Panc1 (cell line): ENCODE measurements at regions not wholly inside any gene's neighbourhood (a gene's known extent, or its start where the extent isn't known, plus 50 kb on each side); places are given as distances from the start of the nearest gene placed in this dataset.

Experiments used
- POLR2AphosphoS5 ChIP-seq: IDR thresholded peaks from 2 replicates; pipeline ENCODE4 v1.6.1; 2012; ENCODE audit warnings: mild to moderate bottlenecking, low read depth, low read length, moderate library complexity
- SIN3A ChIP-seq: IDR thresholded peaks from 2 replicates; pipeline ENCODE4 v1.6.1; 2012; ENCODE audit warnings: low read depth, mild to moderate bottlenecking, low read length, moderate library complexity, borderline replicate concordance; ENCODE audit not compliant: insufficient read depth
- TCF7L2 ChIP-seq: IDR thresholded peaks from 2 replicates; pipeline ENCODE4 v1.6.1; 2011; ENCODE audit warnings: mild to moderate bottlenecking, low read depth, low read length, inconsistent platforms
- TF ChIP-seq, protein P1 (sequence below): fragments of 450-650 bp; IDR thresholded peaks from 2 replicates; pipeline ENCODE4 v1.5.1; 2017; ENCODE audit warnings: mild to moderate bottlenecking
- TF ChIP-seq, protein P2 (sequence below), 2 experiments: IDR thresholded peaks; 2 replicates each; pipeline ENCODE4 v1.6.1; 2011 to 2012; ENCODE audit warnings: low read depth in 2 of 2, control low read depth in 1 of 2, low read length in 1 of 2, mild to moderate bottlenecking in 1 of 2, moderate library complexity in 1 of 2; ENCODE audit not compliant: insufficient read depth in 1 of 2

DNA sequence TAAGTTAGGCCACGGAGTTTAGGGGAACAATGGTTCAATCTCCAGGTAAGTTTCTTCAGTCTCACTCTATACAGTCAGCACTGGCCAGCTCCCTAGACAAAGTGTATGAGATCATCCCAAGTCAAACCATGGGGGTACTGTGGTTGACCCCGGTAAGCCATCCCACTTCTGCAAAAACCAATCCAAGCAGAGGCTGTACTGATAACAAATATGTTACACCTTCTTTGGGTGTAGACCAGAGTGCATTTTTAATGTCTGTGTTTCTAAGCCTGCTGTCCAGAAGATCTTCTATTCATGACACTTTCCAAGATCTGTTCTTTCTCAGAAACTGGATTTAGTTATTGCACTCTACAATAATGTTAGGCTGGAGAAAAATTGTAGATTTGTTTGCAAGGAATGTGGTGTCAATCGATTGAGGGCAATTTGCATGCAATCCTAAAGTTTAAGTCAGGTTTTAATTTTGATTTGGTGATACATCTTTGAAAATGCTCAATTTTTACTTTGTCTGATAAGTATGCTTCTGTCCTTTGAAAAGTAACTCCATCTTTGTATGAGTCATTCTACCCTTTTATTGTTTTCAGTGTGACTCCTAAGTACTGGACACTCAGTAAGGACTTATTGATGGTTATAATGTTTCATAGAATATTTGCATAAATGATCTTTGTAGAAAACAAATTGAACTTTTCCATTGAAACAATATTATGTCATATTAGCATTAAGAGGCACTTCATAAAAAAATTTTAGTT, 152.4 kb downstream of the HLX start:
- TF ChIP-seq, protein P1, sequence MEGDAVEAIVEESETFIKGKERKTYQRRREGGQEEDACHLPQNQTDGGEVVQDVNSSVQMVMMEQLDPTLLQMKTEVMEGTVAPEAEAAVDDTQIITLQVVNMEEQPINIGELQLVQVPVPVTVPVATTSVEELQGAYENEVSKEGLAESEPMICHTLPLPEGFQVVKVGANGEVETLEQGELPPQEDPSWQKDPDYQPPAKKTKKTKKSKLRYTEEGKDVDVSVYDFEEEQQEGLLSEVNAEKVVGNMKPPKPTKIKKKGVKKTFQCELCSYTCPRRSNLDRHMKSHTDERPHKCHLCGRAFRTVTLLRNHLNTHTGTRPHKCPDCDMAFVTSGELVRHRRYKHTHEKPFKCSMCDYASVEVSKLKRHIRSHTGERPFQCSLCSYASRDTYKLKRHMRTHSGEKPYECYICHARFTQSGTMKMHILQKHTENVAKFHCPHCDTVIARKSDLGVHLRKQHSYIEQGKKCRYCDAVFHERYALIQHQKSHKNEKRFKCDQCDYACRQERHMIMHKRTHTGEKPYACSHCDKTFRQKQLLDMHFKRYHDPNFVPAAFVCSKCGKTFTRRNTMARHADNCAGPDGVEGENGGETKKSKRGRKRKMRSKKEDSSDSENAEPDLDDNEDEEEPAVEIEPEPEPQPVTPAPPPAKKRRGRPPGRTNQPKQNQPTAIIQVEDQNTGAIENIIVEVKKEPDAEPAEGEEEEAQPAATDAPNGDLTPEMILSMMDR: no peak
- TF ChIP-seq TCF7L2: no peak
- TF ChIP-seq, protein P2, sequence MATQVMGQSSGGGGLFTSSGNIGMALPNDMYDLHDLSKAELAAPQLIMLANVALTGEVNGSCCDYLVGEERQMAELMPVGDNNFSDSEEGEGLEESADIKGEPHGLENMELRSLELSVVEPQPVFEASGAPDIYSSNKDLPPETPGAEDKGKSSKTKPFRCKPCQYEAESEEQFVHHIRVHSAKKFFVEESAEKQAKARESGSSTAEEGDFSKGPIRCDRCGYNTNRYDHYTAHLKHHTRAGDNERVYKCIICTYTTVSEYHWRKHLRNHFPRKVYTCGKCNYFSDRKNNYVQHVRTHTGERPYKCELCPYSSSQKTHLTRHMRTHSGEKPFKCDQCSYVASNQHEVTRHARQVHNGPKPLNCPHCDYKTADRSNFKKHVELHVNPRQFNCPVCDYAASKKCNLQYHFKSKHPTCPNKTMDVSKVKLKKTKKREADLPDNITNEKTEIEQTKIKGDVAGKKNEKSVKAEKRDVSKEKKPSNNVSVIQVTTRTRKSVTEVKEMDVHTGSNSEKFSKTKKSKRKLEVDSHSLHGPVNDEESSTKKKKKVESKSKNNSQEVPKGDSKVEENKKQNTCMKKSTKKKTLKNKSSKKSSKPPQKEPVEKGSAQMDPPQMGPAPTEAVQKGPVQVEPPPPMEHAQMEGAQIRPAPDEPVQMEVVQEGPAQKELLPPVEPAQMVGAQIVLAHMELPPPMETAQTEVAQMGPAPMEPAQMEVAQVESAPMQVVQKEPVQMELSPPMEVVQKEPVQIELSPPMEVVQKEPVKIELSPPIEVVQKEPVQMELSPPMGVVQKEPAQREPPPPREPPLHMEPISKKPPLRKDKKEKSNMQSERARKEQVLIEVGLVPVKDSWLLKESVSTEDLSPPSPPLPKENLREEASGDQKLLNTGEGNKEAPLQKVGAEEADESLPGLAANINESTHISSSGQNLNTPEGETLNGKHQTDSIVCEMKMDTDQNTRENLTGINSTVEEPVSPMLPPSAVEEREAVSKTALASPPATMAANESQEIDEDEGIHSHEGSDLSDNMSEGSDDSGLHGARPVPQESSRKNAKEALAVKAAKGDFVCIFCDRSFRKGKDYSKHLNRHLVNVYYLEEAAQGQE (IDR thresholded peaks at IDR 0.05; ENCODE audit: insufficient read depth in 1 of 2, low read depth in 2 of 2, low read length in 1 of 2): no peak
- TF ChIP-seq SIN3A: no peak
- no peak for TF ChIP-seq POLR2AphosphoS5
